ENCODE measurements at regions not wholly inside any gene's neighbourhood (a gene's known extent, or its start where the extent isn't known, plus 50 kb on each side); places are given as distances from the start of the nearest gene placed in this dataset.

GRCh38 chr1:55374216-55374615 lies 159.1 kb upstream of the USP24 start:
- Histone ChIP-seq H3K9me3 (no peaks in the 10 kb centered on the region), H3K27ac (no peak overlapping the region), H3K36me3 (no peaks in the 10 kb centered on the region), H3K27me3 (no peaks in the 10 kb centered on the region), H3K4me1 (peaks cover 0 to 8% of the 10 kb centered on the region in 2 donors), H3K4me3 (no peak overlapping the region)
- peak; percentile 18 for DNase-seq (ENCODE audit: low spot score)
- TF ChIP-seq CTCF (IDR thresholded peaks at IDR 0.05): no peak

GRCh38 chr1:55369474-55369873 lies 154.3 kb upstream of the USP24 start:
- peak; percentile 58 for DNase-seq (ENCODE audit: low spot score)
- Histone ChIP-seq H3K27me3 (no peaks in the 10 kb centered on the region), H3K4me3 (no peak overlapping the region), H3K9me3 (peaks cover 0 to 9% of the 10 kb centered on the region in 2 donors), H3K4me1 (no peaks in the 10 kb centered on the region), H3K27ac (no peak overlapping the region), H3K36me3 (no peaks in the 10 kb centered on the region)
- TF ChIP-seq CTCF (IDR thresholded peaks at IDR 0.05): no peak

- no peaks in the 10 kb centered on the region for H3K4me1 ChIP-seq
- no peak overlapping the region for H3K27ac ChIP-seq
- no peak for DNase-seq (ENCODE audit: low spot score)
- TF ChIP-seq CTCF (IDR thresholded peaks at IDR 0.05): no peak
- H3K36me3 ChIP-seq: no peaks in the 10 kb centered on the region
- H3K9me3 ChIP-seq: peaks cover 0 to 9% of the 10 kb centered on the region in 2 donors
- no peak overlapping the region for H3K4me3 ChIP-seq
- H3K27me3 ChIP-seq: no peaks in the 10 kb centered on the region
Observed at GRCh38 chr1:55368698-55369097, 153.5 kb upstream of the USP24 start.

GRCh38 chr1:55367273-55367672 lies 152.1 kb upstream of the USP24 start:
- DNase-seq (ENCODE audit: low spot score): no peak
- no peaks in the 10 kb centered on the region for H3K27me3 ChIP-seq
- peaks cover 0 to 13% of the 10 kb centered on the region in 2 donors for H3K4me1 ChIP-seq
- H3K36me3 ChIP-seq: no peaks in the 10 kb centered on the region
- no peak for TF ChIP-seq CTCF (IDR thresholded peaks at IDR 0.05)
- H3K27ac ChIP-seq: no peak overlapping the region
- H3K4me3 ChIP-seq: no peak overlapping the region
- H3K9me3 ChIP-seq: peaks cover 0 to 9% of the 10 kb centered on the region in 2 donors

GRCh38 chr1:55364216-55364615 lies 149.1 kb upstream of the USP24 start:
- no peak for TF ChIP-seq CTCF (IDR thresholded peaks at IDR 0.05)
- no peak for DNase-seq (ENCODE audit: low spot score)
- H3K27ac ChIP-seq: no peak overlapping the region
- H3K4me3 ChIP-seq: no peak overlapping the region
- H3K27me3 ChIP-seq: no peaks in the 10 kb centered on the region
- H3K9me3 ChIP-seq: peaks cover 0 to 9% of the 10 kb centered on the region in 2 donors
- no peaks in the 10 kb centered on the region for H3K36me3 ChIP-seq
- peaks cover 0 to 14% of the 10 kb centered on the region in 2 donors for H3K4me1 ChIP-seq

- H3K4me3 ChIP-seq: no peak overlapping the region
Observed at GRCh38 chr1:55363268-55363667, 148.1 kb upstream of the USP24 start.

More at GRCh38 chr1:55363268-55363667, 148.1 kb upstream of the USP24 start:
- Histone ChIP-seq H3K9me3 (peaks cover 0 to 1% of the 10 kb centered on the region in 2 donors), H3K4me1 (peaks cover 0 to 14% of the 10 kb centered on the region in 2 donors), H3K27me3 (no peaks in the 10 kb centered on the region), H3K36me3 (no peaks in the 10 kb centered on the region), H3K27ac (peak overlapping the region; percentile 56 to 71)
- DNase-seq (ENCODE audit: low spot score): no peak
- TF ChIP-seq CTCF (IDR thresholded peaks at IDR 0.05): no peak
